ENCODE measurements at regions not wholly inside any gene's neighbourhood (a gene's known extent, or its start where the extent isn't known, plus 50 kb on each side); places are given as distances from the start of the nearest gene placed in this dataset.

DNA sequence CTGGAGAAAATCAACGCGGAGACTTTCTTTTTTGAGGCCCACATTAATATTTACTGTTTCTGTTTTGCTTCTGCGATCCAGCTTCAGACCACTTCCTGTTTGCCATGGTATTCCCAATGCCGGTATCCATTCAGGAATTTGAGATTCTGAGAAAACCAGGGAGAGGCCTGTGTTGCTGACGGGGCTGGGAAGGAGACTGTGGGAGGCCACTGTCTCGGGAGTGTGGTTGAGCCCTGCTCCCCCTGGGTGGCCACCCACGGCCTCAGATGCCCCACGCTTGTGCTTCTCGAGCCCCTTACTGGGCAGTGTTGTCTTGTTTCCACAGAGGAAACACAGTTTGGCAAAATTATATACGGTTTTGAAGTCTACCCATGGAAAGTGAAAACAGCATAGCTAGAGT is 403.6 kb upstream of the IRX2 start:
- TF ChIP-seq CEBPB (IDR thresholded peaks at IDR 0.05; ENCODE audit: low read depth), result no peak
- no peak for TF ChIP-seq SRF (IDR thresholded peaks at IDR 0.05; ENCODE audit: low read depth)
- TF ChIP-seq, protein P1, sequence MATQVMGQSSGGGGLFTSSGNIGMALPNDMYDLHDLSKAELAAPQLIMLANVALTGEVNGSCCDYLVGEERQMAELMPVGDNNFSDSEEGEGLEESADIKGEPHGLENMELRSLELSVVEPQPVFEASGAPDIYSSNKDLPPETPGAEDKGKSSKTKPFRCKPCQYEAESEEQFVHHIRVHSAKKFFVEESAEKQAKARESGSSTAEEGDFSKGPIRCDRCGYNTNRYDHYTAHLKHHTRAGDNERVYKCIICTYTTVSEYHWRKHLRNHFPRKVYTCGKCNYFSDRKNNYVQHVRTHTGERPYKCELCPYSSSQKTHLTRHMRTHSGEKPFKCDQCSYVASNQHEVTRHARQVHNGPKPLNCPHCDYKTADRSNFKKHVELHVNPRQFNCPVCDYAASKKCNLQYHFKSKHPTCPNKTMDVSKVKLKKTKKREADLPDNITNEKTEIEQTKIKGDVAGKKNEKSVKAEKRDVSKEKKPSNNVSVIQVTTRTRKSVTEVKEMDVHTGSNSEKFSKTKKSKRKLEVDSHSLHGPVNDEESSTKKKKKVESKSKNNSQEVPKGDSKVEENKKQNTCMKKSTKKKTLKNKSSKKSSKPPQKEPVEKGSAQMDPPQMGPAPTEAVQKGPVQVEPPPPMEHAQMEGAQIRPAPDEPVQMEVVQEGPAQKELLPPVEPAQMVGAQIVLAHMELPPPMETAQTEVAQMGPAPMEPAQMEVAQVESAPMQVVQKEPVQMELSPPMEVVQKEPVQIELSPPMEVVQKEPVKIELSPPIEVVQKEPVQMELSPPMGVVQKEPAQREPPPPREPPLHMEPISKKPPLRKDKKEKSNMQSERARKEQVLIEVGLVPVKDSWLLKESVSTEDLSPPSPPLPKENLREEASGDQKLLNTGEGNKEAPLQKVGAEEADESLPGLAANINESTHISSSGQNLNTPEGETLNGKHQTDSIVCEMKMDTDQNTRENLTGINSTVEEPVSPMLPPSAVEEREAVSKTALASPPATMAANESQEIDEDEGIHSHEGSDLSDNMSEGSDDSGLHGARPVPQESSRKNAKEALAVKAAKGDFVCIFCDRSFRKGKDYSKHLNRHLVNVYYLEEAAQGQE (IDR thresholded peaks at IDR 0.05; ENCODE audit: low read depth), result no peak
- TF ChIP-seq, protein P2, sequence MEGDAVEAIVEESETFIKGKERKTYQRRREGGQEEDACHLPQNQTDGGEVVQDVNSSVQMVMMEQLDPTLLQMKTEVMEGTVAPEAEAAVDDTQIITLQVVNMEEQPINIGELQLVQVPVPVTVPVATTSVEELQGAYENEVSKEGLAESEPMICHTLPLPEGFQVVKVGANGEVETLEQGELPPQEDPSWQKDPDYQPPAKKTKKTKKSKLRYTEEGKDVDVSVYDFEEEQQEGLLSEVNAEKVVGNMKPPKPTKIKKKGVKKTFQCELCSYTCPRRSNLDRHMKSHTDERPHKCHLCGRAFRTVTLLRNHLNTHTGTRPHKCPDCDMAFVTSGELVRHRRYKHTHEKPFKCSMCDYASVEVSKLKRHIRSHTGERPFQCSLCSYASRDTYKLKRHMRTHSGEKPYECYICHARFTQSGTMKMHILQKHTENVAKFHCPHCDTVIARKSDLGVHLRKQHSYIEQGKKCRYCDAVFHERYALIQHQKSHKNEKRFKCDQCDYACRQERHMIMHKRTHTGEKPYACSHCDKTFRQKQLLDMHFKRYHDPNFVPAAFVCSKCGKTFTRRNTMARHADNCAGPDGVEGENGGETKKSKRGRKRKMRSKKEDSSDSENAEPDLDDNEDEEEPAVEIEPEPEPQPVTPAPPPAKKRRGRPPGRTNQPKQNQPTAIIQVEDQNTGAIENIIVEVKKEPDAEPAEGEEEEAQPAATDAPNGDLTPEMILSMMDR (IDR thresholded peaks at IDR 0.05 in 2 of 3, conservative IDR thresholded peaks at IDR 0.05 in 1 of 3; ENCODE audit: borderline replicate concordance in 1 of 3, insufficient read depth in 1 of 3, low read depth in 2 of 3, low read length in 2 of 3), result no peak
- no peak for TF ChIP-seq ZNF274 (IDR thresholded peaks at IDR 0.05; ENCODE audit: low read depth, low read length)
